ENCODE measurements at regions not wholly inside any gene's neighbourhood (a gene's known extent, or its start where the extent isn't known, plus 50 kb on each side); places are given as distances from the start of the nearest gene placed in this dataset.
"Not testable (repeated sequence)": the region's sequence is repeated elsewhere in the genome, so short reads cannot be mapped to it uniquely, and the experiment has no call there.

DNA sequence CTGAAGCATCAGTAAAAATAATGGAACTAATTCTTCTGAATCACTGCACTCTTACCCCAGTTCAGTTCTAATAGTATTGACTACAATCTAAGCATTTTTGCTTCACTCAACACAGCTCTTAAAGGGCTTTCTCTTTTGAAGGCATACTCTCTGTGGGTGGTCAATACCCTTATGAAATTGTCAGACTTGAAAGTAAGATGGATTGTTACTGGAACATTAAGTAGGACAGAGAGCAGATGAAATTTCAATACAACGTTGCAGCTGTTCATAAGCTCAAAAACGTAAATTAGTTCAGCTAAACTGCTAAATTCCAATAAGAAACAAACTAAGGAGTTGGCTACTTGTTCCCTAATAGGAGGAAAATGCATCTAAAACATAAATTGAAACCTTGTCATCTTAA lies 352.3 kb upstream of the TENM3 start:
- H3K4me3 ChIP-seq (ENCODE audit: low read depth, low read length), result no peak overlapping the region
- TF ChIP-seq, protein P1, sequence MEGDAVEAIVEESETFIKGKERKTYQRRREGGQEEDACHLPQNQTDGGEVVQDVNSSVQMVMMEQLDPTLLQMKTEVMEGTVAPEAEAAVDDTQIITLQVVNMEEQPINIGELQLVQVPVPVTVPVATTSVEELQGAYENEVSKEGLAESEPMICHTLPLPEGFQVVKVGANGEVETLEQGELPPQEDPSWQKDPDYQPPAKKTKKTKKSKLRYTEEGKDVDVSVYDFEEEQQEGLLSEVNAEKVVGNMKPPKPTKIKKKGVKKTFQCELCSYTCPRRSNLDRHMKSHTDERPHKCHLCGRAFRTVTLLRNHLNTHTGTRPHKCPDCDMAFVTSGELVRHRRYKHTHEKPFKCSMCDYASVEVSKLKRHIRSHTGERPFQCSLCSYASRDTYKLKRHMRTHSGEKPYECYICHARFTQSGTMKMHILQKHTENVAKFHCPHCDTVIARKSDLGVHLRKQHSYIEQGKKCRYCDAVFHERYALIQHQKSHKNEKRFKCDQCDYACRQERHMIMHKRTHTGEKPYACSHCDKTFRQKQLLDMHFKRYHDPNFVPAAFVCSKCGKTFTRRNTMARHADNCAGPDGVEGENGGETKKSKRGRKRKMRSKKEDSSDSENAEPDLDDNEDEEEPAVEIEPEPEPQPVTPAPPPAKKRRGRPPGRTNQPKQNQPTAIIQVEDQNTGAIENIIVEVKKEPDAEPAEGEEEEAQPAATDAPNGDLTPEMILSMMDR (conservative IDR thresholded peaks at IDR 0.05; ENCODE audit: low read depth, low read length), result no peak
- DNase-seq (ENCODE audit: low read depth), result no peak

DNA sequence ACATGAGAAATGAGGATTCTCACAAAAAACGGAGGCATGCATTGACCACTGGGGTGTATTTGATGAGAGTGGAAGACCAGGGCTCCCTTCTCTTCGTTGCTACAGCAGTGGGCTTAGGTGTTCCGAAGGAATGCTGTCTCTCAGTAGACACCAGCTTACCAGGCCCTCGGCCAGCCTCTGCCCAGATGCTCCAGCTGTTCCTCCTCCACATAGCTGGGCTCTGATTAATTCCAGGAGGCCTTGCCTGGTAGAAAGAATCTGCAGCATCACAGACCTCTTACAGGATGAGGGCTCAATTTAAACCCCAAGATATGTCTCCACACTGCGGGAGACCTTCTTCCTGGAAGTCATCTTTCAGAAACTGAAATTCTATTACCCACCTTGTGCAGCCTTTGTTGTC lies 346.6 kb upstream of the TENM3 start:
- no peak for DNase-seq (ENCODE audit: low read depth)
- H3K4me3 ChIP-seq (ENCODE audit: low read depth, low read length), result no peak overlapping the region
- TF ChIP-seq, protein P1 (conservative IDR thresholded peaks at IDR 0.05; ENCODE audit: low read depth, low read length), result no peak

DNA sequence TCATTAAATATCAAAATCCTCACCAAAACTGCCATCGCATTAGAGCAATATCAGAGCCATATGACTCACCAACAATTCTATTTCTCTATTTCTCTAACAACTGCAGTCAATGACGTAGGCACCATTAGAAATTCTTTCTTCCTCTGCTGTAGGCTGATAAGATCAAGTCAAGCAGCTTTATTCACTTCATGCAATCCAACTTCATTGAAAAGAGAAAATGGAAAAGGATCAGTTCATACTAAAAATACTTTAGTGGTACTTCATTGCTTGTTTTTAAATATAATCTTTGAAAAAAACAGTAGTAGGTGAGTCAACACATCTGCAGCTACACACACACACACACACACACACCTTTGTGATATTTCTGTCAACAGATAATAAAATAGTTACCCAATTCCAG lies 345.3 kb upstream of the TENM3 start:
- TF ChIP-seq, protein P1 (conservative IDR thresholded peaks at IDR 0.05; ENCODE audit: low read depth, low read length), result no peak
- DNase-seq (ENCODE audit: low read depth), result no peak
- H3K4me3 ChIP-seq (ENCODE audit: low read depth, low read length), result no peak overlapping the region

DNA sequence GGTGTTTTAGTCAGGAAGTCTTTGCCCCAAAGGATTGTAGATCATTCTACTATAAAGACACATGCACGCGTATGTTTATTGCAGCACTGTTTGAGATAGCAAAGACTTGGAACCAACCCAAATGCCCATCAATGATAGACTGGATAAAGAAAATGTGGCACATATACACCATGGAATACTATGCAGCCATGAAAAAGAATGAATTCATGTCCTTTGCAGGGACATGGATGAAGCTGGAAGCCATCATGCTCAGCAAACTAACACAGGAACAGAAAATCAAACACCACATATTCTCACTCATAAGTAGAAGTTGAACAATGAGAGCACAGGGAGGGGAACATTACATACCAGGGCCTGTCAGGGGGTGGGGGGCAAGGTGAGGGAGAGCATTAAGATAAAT lies 340.8 kb upstream of the TENM3 start:
- DNase-seq (ENCODE audit: low read depth); H3K4me3 ChIP-seq (ENCODE audit: low read depth, low read length): not testable (repeated sequence)

DNA sequence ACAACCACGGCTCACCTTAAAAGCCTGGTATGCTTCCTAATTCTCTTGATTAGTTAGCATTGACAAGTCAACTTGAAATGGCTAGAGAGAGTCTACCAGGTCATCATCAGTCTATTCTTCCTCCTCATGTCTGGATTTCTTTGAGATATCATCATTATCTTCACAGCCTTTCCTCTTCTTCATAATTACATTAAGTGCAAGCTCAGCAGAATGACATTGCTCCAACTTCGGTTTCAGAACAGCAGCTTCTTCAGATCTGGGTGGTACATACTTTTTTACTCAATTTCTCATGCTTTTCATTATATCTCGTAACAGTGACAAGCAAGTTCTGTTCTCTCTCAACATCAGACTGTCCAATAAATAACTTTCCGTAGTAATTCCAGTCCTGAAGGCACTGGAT lies 337.5 kb upstream of the TENM3 start:
- no peak overlapping the region for H3K4me3 ChIP-seq (ENCODE audit: low read depth, low read length)
- no peak for DNase-seq (ENCODE audit: low read depth)
- TF ChIP-seq, protein P1 (conservative IDR thresholded peaks at IDR 0.05; ENCODE audit: low read depth, low read length), result no peak

DNA sequence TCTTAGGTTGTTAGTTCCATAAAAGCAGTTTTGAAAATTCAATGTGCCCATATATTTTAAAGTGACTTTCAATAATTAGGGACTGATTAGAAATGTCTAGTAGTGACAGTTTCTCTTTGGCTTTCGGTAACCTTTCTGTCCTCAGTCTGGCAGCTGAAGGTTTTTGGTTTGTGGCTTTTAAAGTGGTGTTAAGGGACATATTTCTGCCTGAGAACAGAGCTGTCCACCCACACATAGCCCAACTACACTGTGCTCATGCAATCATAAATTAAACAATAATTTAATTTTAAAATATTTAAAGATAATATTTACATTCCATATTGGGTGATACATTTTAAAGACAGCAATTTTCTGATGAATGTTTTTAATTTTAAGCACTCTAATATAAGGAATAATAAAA lies 335.0 kb upstream of the TENM3 start:
- TF ChIP-seq, protein P1 (conservative IDR thresholded peaks at IDR 0.05; ENCODE audit: low read depth, low read length), result no peak
- DNase-seq (ENCODE audit: low read depth), result no peak
- no peak overlapping the region for H3K4me3 ChIP-seq (ENCODE audit: low read depth, low read length)

DNA sequence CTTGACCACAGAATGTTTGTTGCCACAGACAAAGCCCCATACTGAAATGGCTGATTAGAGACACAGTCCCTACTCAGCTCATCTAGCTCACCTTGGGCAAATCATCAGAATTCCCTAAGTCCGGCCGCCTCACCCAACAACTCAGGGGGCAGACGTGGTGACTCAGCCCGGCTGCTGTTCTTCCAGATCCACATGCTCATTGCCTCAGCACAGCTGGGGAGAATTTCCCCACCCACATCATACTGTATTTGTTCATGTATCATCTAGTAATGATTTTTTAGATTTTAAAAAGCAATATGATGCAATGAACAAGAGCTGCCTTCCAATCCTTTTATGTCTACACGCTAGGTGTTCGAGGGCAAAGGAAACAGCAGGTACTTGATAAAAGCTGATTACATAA lies 333.8 kb upstream of the TENM3 start:
- TF ChIP-seq, protein P1 (conservative IDR thresholded peaks at IDR 0.05; ENCODE audit: low read depth, low read length), result no peak
- H3K4me3 ChIP-seq (ENCODE audit: low read depth, low read length), result no peak overlapping the region
- no peak for DNase-seq (ENCODE audit: low read depth)

DNA sequence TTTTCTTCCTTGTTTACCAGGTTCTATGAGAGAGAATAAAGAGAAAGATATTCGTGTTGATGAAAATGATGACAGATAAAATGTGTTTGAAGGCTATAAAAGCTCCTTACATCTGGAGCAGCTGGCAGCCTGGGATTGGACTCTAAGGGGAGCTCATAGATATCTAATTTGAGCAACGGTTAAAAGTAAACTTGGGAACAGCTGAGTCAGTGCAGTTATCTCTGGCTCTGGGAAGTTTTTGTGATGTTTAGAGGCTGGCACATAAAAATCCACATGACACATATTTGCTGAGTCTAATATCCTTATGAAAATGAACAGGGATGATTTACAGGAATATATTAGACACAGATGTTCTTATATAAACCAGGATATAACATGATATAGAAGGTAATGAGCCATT lies 331.8 kb upstream of the TENM3 start:
- TF ChIP-seq, protein P1 (conservative IDR thresholded peaks at IDR 0.05; ENCODE audit: low read depth, low read length), result no peak
- no peak overlapping the region for H3K4me3 ChIP-seq (ENCODE audit: low read depth, low read length)
- no peak for DNase-seq (ENCODE audit: low read depth)

All from epithelial cell of proximal tubule (primary cell).